ENCODE measurements at regions not wholly inside any gene's neighbourhood (a gene's known extent, or its start where the extent isn't known, plus 50 kb on each side); places are given as distances from the start of the nearest gene placed in this dataset.

DNA sequence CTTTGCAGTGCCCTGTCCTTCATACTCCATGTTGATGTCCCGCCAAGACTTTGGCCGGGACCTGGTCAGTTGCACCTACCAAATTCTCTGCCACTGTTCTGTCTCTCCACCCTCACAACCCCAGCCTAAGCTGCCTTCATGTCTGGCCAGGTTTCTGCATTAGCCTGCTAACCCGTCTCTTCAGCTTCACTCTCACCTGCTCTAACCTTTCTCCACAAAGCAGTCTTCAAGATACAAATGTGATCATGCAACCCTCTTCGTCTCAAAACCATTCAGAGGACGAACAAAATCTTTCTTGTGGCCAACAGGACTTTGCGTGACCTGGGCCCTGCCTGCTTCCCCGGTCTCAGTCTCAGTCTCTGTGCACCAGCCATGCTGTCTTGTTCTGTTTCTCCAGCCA, 148.2 kb downstream of the WSCD1 start:
- Histone ChIP-seq H3K9me3 (ENCODE audit: control insufficient read depth, low read length) (peaks cover 9% of the 10 kb centered on the region), H3K36me3 (ENCODE audit: control insufficient read depth, insufficient read depth, low read length) (no peaks in the 10 kb centered on the region), H3K4me1 (ENCODE audit: control insufficient read depth, insufficient read depth, low read length, poor library complexity, severe bottlenecking) (no peaks in the 10 kb centered on the region), H3K4me3 (ENCODE audit: extremely low read depth, insufficient read depth, low read length, poor library complexity, severe bottlenecking) (no peak overlapping the region), H3K27ac (ENCODE audit: low read depth, low read length, severe bottlenecking) (no peak overlapping the region)
- WGBS, 2 experiments (ENCODE audit: insufficient coverage in 2 of 2) = 91% methylated on average over 7 of the region's 7 CpGs

DNA sequence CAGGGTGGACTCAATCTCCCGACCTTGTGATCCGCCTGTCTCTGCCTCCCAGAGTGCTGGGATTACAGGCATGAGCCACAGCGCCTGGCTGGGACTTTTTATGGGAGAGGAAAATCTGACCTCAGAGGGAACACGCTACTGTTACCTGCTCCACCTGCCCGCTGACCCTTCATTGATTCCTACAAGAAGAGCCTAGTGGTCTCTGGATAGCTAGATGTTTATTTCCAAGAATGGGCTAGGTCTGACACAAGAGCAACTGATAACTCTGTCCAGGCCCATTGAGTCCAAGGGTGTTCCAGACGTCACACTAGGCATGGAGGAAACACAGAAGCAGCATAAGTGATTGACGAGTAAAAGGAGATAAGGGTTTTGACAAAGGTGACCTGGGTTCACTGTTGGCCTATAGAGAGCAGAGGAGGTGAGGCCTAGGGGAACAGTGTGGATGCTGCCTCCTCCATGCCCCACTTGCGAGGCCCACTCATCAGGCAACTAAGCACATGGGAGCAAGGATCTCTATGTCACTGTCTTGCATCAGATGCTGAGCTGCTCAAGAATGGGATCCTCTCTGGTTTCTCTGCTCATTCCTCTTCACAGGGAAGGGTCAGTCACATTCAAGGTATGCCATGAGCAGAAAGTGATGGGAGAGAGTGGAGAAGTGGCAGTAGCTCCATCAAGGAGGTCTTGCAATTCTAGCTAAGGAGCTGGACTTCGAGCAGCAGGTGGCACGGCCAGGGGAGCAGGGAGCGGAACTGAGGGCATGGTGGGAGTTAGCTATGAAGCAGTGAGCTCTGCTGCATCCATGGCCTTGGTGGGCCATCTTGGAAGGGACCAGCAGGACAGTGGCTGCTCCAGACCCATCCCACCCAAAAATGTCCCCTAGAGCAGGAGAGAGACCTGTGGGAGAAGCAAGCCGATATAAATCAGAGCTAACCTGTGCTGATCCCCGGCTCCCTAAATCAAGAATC, 145.2 kb downstream of the WSCD1 start:
- Histone ChIP-seq H3K4me3 (ENCODE audit: extremely low read depth, insufficient read depth, low read length, poor library complexity, severe bottlenecking) (no peak overlapping the region), H3K4me1 (ENCODE audit: control insufficient read depth, insufficient read depth, low read length, poor library complexity, severe bottlenecking) (no peaks in the 10 kb centered on the region), H3K9me3 (ENCODE audit: control insufficient read depth, low read length) (no peaks in the 10 kb centered on the region), H3K36me3 (ENCODE audit: control insufficient read depth, insufficient read depth, low read length) (no peaks in the 10 kb centered on the region), H3K27ac (ENCODE audit: low read depth, low read length, severe bottlenecking) (no peak overlapping the region)
- 94 to 97% methylated on average over 7 to 11 of the region's 13 CpGs for WGBS, 2 experiments (ENCODE audit: insufficient coverage in 2 of 2)

DNA sequence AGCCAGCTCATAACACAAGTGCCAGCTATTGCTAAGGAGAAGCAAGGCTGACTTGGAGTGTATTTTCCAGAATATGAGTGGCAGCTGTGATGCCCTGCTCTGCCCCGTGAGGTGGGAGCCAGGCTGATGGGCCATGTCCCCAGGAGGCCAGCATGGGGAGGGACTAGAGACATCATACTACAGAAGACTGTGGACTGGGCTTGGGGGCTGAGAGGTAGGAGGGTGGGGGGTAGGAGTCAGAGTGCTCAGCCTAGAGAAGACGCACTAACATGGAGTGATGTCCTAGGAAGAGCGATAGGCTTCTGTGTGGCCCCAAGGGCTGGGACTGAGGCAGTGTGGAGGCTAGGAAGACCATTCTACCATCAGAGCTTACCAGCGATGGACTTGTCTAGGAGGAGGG, 143.7 kb downstream of the WSCD1 start:
- no peak overlapping the region for H3K27ac ChIP-seq (ENCODE audit: low read depth, low read length, severe bottlenecking)
- no peaks in the 10 kb centered on the region for H3K36me3 ChIP-seq (ENCODE audit: control insufficient read depth, insufficient read depth, low read length)
- H3K9me3 ChIP-seq (ENCODE audit: control insufficient read depth, low read length) = no peaks in the 10 kb centered on the region
- WGBS, 2 experiments (ENCODE audit: insufficient coverage in 2 of 2) = 83 to 85% methylated on average over 3 to 4 of the region's 4 CpGs
- no peak overlapping the region for H3K4me3 ChIP-seq (ENCODE audit: extremely low read depth, insufficient read depth, low read length, poor library complexity, severe bottlenecking)
- no peaks in the 10 kb centered on the region for H3K4me1 ChIP-seq (ENCODE audit: control insufficient read depth, insufficient read depth, low read length, poor library complexity, severe bottlenecking)

DNA sequence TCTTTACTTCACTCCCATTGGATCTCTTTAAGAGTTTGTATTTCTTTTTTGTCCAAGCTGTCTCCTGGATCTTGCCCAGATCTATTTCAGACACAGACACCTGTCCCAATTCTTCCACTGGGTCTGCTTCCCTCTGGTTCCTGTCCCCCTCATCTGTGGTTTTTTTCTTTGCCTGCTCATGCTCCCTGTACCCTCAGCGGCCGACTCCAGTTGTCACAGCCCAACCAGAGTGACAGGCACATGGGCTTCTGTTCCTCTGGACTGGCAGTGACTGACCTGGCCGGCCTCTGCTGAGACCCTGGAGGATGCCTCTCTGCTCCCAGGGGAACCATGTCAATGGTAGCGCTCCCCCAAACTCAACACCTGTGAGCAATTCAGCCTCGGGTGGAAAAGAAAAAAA, 142.6 kb downstream of the WSCD1 start:
- no peaks in the 10 kb centered on the region for H3K36me3 ChIP-seq (ENCODE audit: control insufficient read depth, insufficient read depth, low read length)
- WGBS, 2 experiments (ENCODE audit: insufficient coverage in 2 of 2) = 93 to 100% methylated on average over 2 to 3 of the region's 5 CpGs
- H3K27ac ChIP-seq (ENCODE audit: low read depth, low read length, severe bottlenecking) = no peak overlapping the region
- no peak overlapping the region for H3K4me3 ChIP-seq (ENCODE audit: extremely low read depth, insufficient read depth, low read length, poor library complexity, severe bottlenecking)
- H3K9me3 ChIP-seq (ENCODE audit: control insufficient read depth, low read length) = no peaks in the 10 kb centered on the region
- no peaks in the 10 kb centered on the region for H3K4me1 ChIP-seq (ENCODE audit: control insufficient read depth, insufficient read depth, low read length, poor library complexity, severe bottlenecking)

DNA sequence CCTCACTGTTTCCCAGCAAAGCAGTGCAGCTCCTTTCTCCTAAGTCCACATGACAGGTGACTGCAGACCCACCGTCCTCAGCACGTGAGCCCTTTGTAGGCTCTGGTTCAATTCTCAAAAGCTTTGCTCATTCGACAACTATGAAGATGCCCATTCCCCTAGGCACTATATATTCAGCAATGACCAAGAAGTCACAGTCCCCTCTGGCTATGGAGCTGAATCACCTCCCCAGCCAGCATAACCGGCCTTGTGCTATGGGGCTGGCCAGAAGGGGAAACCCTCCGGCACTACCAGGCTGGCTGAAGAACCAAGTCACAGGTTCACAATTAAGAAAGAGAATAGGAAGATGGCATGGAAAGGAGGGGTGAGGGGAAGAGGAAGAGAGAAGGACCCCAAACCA, 139.7 kb downstream of the WSCD1 start:
- Histone ChIP-seq H3K4me3 (ENCODE audit: extremely low read depth, insufficient read depth, low read length, poor library complexity, severe bottlenecking) (no peak overlapping the region), H3K9me3 (ENCODE audit: control insufficient read depth, low read length) (no peaks in the 10 kb centered on the region), H3K36me3 (ENCODE audit: control insufficient read depth, insufficient read depth, low read length) (no peaks in the 10 kb centered on the region), H3K27ac (ENCODE audit: low read depth, low read length, severe bottlenecking) (no peak overlapping the region), H3K4me1 (ENCODE audit: control insufficient read depth, insufficient read depth, low read length, poor library complexity, severe bottlenecking) (no peaks in the 10 kb centered on the region)
- WGBS, 2 experiments (ENCODE audit: insufficient coverage in 2 of 2) = 84 to 95% methylated on average over 4 to 5 of the region's 5 CpGs

DNA sequence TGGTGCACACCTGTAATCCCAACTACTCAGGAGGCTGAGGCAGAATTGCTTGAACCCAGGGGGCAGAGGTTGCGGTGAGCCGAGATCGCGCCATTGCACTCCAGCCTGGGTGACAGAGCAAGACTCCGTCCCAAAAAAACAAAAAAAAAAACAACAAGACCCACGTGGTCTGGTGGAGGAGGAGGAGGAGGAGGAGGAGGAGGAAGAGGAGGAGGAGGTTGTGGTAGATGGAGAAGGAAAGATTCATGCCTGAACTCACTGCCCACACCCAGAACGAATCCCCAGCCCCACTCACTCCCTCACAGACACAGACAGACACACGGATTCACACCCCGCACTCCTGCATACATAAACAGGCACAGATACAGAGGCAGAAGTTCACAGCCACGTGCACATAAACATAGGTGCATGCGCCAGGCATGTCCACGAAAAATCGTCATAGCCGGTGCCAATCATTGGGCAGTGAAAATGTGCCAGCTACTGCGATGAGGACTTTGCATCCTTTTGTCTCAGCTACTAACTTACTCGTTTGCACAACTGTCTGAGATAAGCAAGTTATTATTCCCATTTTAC, 138.5 kb downstream of the WSCD1 start:
- Histone ChIP-seq H3K4me3 (ENCODE audit: extremely low read depth, insufficient read depth, low read length, poor library complexity, severe bottlenecking) (no peak overlapping the region), H3K4me1 (ENCODE audit: control insufficient read depth, insufficient read depth, low read length, poor library complexity, severe bottlenecking) (no peaks in the 10 kb centered on the region), H3K27ac (ENCODE audit: low read depth, low read length, severe bottlenecking) (no peak overlapping the region), H3K9me3 (ENCODE audit: control insufficient read depth, low read length) (no peaks in the 10 kb centered on the region), H3K36me3 (ENCODE audit: control insufficient read depth, insufficient read depth, low read length) (no peaks in the 10 kb centered on the region)
- WGBS, 2 experiments (ENCODE audit: insufficient coverage in 2 of 2) = 88 to 95% methylated on average over 8 to 9 of the region's 16 CpGs

DNA sequence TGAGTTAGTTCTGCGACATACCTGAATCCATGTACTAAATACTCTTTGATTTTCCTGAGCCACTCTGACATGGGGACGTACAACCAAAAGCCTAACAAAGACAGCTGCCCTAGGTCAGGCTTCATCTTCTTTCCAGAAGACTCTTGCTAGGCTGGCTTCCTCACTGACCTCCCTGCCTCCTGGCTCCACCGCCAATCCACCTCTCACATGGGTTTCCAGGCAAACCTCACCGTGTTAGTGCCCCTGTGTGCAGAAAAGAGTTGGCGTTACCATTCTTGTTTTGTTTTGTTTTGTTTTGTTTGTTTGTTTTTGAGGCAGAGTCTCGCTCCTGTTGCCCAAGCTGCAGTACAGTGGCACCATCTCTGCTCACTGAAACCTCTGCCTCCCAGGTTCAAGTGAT, 135.3 kb downstream of the WSCD1 start:
- Histone ChIP-seq H3K4me3 (ENCODE audit: extremely low read depth, insufficient read depth, low read length, poor library complexity, severe bottlenecking) (no peak overlapping the region), H3K4me1 (ENCODE audit: control insufficient read depth, insufficient read depth, low read length, poor library complexity, severe bottlenecking) (no peaks in the 10 kb centered on the region), H3K36me3 (ENCODE audit: control insufficient read depth, insufficient read depth, low read length) (no peaks in the 10 kb centered on the region), H3K9me3 (ENCODE audit: control insufficient read depth, low read length) (no peaks in the 10 kb centered on the region), H3K27ac (ENCODE audit: low read depth, low read length, severe bottlenecking) (no peak overlapping the region)
- 88 to 93% methylated on average over 3 to 6 of the region's 6 CpGs for WGBS, 2 experiments (ENCODE audit: insufficient coverage in 2 of 2)

DNA sequence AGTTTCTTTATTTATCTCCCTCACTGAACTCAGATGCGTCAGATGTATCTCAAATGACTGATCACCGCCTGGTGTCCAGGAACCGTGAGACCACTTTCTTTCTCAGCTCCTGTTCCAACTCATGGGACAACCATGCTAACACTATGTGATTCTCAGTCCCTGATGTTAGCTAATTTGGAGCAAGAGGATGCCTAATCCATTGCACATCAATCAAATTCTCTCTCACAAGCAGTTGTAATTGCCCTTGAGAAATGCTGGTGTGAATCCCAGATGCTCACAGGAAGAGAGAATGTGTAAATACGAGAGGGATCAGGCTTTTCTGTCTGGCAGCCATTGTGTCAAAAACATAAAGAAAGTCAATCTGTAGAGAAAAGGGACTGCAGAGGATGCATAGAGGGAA, 134.9 kb downstream of the WSCD1 start:
- WGBS, 2 experiments (ENCODE audit: insufficient coverage in 2 of 2) = 64 to 79% methylated on average over 4 of the region's 4 CpGs
- no peak overlapping the region for H3K27ac ChIP-seq (ENCODE audit: low read depth, low read length, severe bottlenecking)
- H3K4me3 ChIP-seq (ENCODE audit: extremely low read depth, insufficient read depth, low read length, poor library complexity, severe bottlenecking) = no peak overlapping the region

DNA sequence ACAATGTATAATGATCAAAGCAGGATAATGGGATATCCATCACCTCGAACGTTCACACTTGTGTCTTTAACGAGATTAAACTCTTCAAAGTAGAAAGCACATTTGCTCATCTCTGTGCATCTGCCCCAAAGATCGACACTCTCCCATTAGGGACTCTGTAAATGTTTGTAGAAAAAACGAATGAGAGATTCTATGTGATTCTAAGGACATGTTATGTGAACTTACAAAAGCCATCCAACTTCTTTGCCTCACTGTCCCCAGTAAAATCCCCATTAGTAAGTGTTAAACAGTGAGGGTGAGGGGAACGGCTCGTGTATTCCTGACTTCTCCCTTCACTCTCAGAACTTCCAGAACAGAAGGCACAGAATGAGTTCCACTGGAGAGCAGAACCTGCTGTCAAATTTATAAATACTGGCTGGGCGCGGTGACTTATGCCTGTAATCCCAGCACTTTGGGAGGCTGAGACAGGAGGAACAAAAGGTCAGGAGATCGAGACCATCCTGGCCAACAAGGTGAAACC, 134.1 kb downstream of the WSCD1 start:
- no peaks in the 10 kb centered on the region for H3K4me1 ChIP-seq (ENCODE audit: control insufficient read depth, insufficient read depth, low read length, poor library complexity, severe bottlenecking)
- no peaks in the 10 kb centered on the region for H3K9me3 ChIP-seq (ENCODE audit: control insufficient read depth, low read length)
- no peak overlapping the region for H3K4me3 ChIP-seq (ENCODE audit: extremely low read depth, insufficient read depth, low read length, poor library complexity, severe bottlenecking)
- no peaks in the 10 kb centered on the region for H3K36me3 ChIP-seq (ENCODE audit: control insufficient read depth, insufficient read depth, low read length)
- no peak overlapping the region for H3K27ac ChIP-seq (ENCODE audit: low read depth, low read length, severe bottlenecking)
- 83 to 88% methylated on average over 6 to 8 of the region's 10 CpGs for WGBS, 2 experiments (ENCODE audit: insufficient coverage in 2 of 2)

More for the DNA sequence above, 134.9 kb downstream of the WSCD1 start:
- Histone ChIP-seq H3K4me1 (ENCODE audit: control insufficient read depth, insufficient read depth, low read length, poor library complexity, severe bottlenecking) (no peaks in the 10 kb centered on the region), H3K9me3 (ENCODE audit: control insufficient read depth, low read length) (no peaks in the 10 kb centered on the region), H3K36me3 (ENCODE audit: control insufficient read depth, insufficient read depth, low read length) (no peaks in the 10 kb centered on the region)

DNA sequence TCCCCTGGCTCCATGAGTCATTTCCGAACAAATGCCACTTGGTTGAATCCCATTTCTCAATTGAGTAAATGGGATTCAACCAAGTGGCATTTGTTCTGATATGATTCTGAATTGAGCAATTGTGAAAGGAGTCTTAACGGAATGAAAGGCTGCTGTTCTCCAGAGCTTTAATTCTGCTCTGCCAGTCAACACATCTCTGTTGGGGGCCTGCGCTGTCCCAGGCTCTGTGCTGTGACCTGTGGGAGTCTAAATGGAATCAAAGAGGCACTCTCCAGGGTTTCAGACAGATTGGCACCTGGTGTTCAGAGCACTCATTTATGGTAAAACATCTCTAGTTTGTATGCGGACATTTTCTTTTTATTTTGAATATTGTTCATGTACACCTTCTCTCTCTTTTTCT, 126.2 kb downstream of the WSCD1 start:
- H3K4me1 ChIP-seq (ENCODE audit: control insufficient read depth, insufficient read depth, low read length, poor library complexity, severe bottlenecking) = peaks cover 5% of the 10 kb centered on the region
- no peak overlapping the region for H3K27ac ChIP-seq (ENCODE audit: low read depth, low read length, severe bottlenecking)
- no peaks in the 10 kb centered on the region for H3K36me3 ChIP-seq (ENCODE audit: control insufficient read depth, insufficient read depth, low read length)
- H3K9me3 ChIP-seq (ENCODE audit: control insufficient read depth, low read length) = no peaks in the 10 kb centered on the region
- no peak overlapping the region for H3K4me3 ChIP-seq (ENCODE audit: extremely low read depth, insufficient read depth, low read length, poor library complexity, severe bottlenecking)
- 93 to 94% methylated on average over 2 to 3 of the region's 4 CpGs for WGBS, 2 experiments (ENCODE audit: insufficient coverage in 2 of 2)

DNA sequence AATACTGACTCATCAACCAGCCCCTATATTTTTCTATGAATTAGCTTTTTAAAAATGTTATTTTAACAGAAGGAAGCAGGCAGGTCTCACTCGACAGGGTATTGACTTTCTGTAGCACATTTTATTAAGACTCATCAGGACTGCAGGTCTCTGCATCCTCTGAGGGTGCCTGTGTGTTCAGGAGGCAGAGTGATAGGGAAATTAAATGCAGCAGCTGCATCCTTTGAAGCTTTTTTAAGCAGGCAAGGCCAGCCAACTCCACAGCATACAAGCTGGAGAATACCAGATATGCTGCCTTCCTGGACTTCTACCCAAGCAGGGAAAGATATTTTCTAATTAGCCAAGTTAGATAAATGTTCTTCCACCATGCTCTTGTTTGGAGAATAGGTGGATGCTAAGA, 124.9 kb downstream of the WSCD1 start:
- H3K4me1 ChIP-seq (ENCODE audit: control insufficient read depth, insufficient read depth, low read length, poor library complexity, severe bottlenecking) = peaks cover 5% of the 10 kb centered on the region
- no peak overlapping the region for H3K27ac ChIP-seq (ENCODE audit: low read depth, low read length, severe bottlenecking)
- H3K36me3 ChIP-seq (ENCODE audit: control insufficient read depth, insufficient read depth, low read length) = no peaks in the 10 kb centered on the region
- H3K4me3 ChIP-seq (ENCODE audit: extremely low read depth, insufficient read depth, low read length, poor library complexity, severe bottlenecking) = no peak overlapping the region
- H3K9me3 ChIP-seq (ENCODE audit: control insufficient read depth, low read length) = no peaks in the 10 kb centered on the region
- WGBS, 2 experiments (ENCODE audit: insufficient coverage in 2 of 2) = 20% methylated on average over 1 of the region's 1 CpG; no CpG with 5 or more reads in 1 of the 2 experiments

Measured in mesodermal cell (in vitro differentiated cells).